Psoas muscle (tissue), 7 donors: ENCODE measurements at regions not wholly inside any gene's neighbourhood (a gene's known extent, or its start where the extent isn't known, plus 50 kb on each side); places are given as distances from the start of the nearest gene placed in this dataset.

Source experiments
- ATAC-seq, 4 donors: fragments of 200-7000 bp; cut with Tn5 transposase; one replicate each; pipeline ENCODE4 v1.9.1; 2020; ENCODE audit warnings: moderate library complexity in 3 of 4, mild to moderate bottlenecking in 2 of 4
- DNase-seq, 2 donors: peaks; one replicate each; pipeline ENCODE4 v3.0.0-alpha.2; 2020
- H3K27ac ChIP-seq: fragments of 200-600 bp; one replicate; pipeline ENCODE4 v1.8.0; 2022
- H3K27me3 ChIP-seq, 3 donors: fragments of 200-600 bp in 1 of 3; one replicate each; pipeline versions ENCODE4 v1.6.1 to v1.8.0; 2013 to 2022; ENCODE audit warnings: low read length in 2 of 3, mild to moderate bottlenecking in 2 of 3, moderate library complexity in 1 of 3; ENCODE audit not compliant: insufficient read depth in 3 of 3
- H3K36me3 ChIP-seq, 2 donors: fragments of 200-600 bp in 1 of 2; one replicate each; pipeline versions ENCODE4 v1.6.1 to v1.8.0; 2013 to 2022; ENCODE audit warnings: low read depth in 1 of 2, mild to moderate bottlenecking in 1 of 2, moderate library complexity in 1 of 2; ENCODE audit not compliant: insufficient read depth in 1 of 2
- H3K4me1 ChIP-seq: fragments of 200-600 bp; one replicate; pipeline ENCODE4 v1.8.0; 2022
- H3K4me3 ChIP-seq: fragments of 200-600 bp; one replicate; pipeline ENCODE4 v1.8.0; 2022; ENCODE audit warnings: mild to moderate bottlenecking
- H3K9me3 ChIP-seq: fragments of 200-600 bp; one replicate; pipeline ENCODE4 v1.8.0; 2022
- WGBS, 3 donors: extraction: QIAGEN DNeasy Blood & Tissue Kit; methylation state at CpG; one replicate each; pipeline versions ENCODE4 v1.1.6 to v1.1.7; 2013; 5-methylcytosine and 5-hydroxymethylcytosine counted together
- intact Hi-C, 2 donors: fragments of 100-400 bp; cut with DNase I; formaldehyde crosslinking; loops; one replicate each; pipeline versions ENCODE4 v1.11.0 to v1.14.2; 2022
- TF ChIP-seq, protein P1 (sequence below): fragments of 200-600 bp; IDR thresholded peaks from one replicate; pipeline ENCODE4 v1.8.0; 2022; ENCODE audit warnings: antibody characterized with exemption
- donor health status: healthy with polysubstance abuse.
- donor health status: DM: no; HTN: no; CAD: no; lungs with moderate emphysema.
- donor health status: Bipolar disorder and iron deficiency.
- donor health status: healthy.
- donor health status: DM: yes; HTN: yes; CAD: no.
- donor health status: DM: no; HTN: no; CAD: no.
- donor health status: DM: yes; HTN: yes; CAD: no.

- intact Hi-C loops: no loop called here
- Histone ChIP-seq H3K4me3 (no peak overlapping the region), H3K27me3 (peaks cover 9 to 34% (median 11%) of the 10 kb centered on the region in 3 donors), H3K27ac (no peak overlapping the region), H3K36me3 (no peaks in the 10 kb centered on the region), H3K9me3 (no peaks in the 10 kb centered on the region), H3K4me1 (no peaks in the 10 kb centered on the region)
- ATAC-seq: no peak
- TF ChIP-seq, protein P1, sequence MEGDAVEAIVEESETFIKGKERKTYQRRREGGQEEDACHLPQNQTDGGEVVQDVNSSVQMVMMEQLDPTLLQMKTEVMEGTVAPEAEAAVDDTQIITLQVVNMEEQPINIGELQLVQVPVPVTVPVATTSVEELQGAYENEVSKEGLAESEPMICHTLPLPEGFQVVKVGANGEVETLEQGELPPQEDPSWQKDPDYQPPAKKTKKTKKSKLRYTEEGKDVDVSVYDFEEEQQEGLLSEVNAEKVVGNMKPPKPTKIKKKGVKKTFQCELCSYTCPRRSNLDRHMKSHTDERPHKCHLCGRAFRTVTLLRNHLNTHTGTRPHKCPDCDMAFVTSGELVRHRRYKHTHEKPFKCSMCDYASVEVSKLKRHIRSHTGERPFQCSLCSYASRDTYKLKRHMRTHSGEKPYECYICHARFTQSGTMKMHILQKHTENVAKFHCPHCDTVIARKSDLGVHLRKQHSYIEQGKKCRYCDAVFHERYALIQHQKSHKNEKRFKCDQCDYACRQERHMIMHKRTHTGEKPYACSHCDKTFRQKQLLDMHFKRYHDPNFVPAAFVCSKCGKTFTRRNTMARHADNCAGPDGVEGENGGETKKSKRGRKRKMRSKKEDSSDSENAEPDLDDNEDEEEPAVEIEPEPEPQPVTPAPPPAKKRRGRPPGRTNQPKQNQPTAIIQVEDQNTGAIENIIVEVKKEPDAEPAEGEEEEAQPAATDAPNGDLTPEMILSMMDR: no peak
- DNase-seq: no peak
- 64 to 74% (median 72%) methylated on average over 4 of the region's 4 CpGs for WGBS, 3 donors
These were observed 146.5 kb upstream of the ZNF184 start for GRCh38 chr6:27619436-27619835.

DNA sequence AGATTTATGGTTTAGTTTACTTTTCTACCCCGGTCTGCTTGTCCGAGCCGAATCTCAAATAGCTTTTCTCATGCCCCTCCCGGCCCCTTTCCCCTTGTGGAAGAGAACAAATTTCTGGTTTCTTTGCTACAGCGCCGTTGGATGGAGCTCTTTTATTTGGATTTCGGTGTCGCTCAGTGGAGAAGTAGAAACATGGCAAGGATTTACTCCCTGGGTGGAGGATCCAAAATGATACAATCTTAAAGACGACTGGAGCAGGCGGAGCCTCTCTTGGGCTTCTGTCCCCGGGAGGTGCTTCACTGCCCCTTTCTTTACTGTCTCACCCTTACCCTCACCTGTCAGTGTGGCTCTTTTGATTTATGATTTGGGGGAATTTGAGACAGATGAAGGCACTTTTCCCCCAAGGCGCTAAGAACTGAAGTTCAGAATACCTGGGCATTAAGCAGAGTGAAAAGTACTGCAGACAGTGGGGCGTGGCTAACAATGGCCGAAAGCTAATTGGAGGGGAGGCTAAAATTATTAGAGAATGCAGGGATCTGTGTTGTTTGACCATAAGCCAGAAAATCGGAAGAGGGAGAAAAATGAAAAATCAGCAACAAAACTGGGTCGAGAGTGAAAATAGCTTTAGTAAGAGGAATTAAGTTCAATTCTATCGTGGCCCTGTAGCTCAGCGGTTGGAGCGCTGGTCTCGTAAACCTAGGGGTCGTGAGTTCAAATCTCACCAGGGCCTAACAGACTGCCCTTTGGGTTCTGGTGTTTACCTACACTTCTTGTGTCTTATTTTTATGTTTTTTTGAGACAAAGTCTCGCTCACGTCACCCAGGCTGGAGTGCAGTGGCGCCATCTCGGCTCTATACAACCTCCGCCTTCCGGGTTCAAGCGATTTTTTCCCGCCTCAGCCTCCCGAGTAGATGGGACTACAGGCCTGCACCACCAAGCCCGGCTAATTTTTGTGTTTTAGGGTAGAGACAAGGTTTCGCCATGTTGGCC, 145.1 kb upstream of the ZNF184 start:
- peaks cover 9 to 34% (median 11%) of the 10 kb centered on the region in 3 donors for H3K27me3 ChIP-seq
- no peaks in the 10 kb centered on the region for H3K9me3 ChIP-seq
- no peaks in the 10 kb centered on the region for H3K36me3 ChIP-seq
- no peak overlapping the region for H3K27ac ChIP-seq
- no peak for ATAC-seq
- TF ChIP-seq, protein P1: no peak
- WGBS, 3 donors: 29 to 35% (median 32%) methylated on average over 32 of the region's 32 CpGs
- H3K4me1 ChIP-seq: no peaks in the 10 kb centered on the region
- DNase-seq: no peak
- peak overlapping the region; percentile 49 for H3K4me3 ChIP-seq
- intact Hi-C loops: no loop called here

GRCh38 chr6:27617046-27617687, 144.3 kb upstream of the ZNF184 start:
- Histone ChIP-seq H3K27me3 (peaks cover 9 to 36% (median 11%) of the 10 kb centered on the region in 3 donors), H3K27ac (no peak overlapping the region), H3K36me3 (no peaks in the 10 kb centered on the region), H3K9me3 (no peaks in the 10 kb centered on the region), H3K4me3 (peak overlapping the region; percentile 49), H3K4me1 (no peaks in the 10 kb centered on the region)
- 1 to 2% (median 2%) methylated on average over 18 of the region's 18 CpGs for WGBS, 3 donors
- ATAC-seq (no peak), DNase-seq (no peak)
- TF ChIP-seq, protein P1: no peak
- intact Hi-C loops: no loop called here

DNA sequence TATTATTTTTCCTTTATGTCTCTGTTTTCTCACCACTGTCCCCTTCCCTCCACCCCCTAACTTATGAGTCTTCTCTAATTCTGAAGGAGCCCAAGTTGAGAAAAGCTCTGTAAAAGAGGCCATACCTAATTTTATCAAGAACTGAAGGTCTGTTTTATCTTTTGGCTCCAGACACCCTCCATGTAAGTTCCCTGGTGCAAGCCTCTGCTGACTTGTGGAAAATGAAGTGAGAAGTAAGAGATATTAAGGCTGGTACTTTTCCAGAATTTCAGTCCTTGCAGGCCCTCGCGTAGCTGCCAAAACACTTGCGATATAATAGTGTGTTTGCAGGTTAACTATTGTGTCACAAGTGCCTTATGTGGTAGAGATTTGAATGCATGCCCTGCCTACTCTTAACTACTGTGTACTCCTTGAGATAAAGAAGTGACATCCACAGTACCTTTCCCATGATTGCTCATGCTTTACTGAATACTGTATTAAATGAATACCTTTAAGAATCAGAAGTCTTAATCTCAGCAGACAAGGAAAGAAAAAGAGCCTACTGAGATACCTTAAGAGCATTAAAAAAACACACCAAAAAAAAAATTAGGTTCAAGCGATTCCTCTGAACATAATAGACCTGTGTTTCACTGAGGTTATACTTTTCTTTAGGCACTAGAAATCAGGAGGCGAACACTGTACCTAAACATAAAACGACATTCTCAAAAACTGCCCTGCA, 143.6 kb upstream of the ZNF184 start:
- no peak for ATAC-seq
- WGBS, 3 donors: 51 to 56% (median 54%) methylated on average over 6 of the region's 6 CpGs
- no peak overlapping the region for H3K4me3 ChIP-seq

More for the DNA sequence above, 143.6 kb upstream of the ZNF184 start:
- peaks cover 9 to 29% (median 11%) of the 10 kb centered on the region in 3 donors for H3K27me3 ChIP-seq
- no peaks in the 10 kb centered on the region for H3K9me3 ChIP-seq
- H3K27ac ChIP-seq: no peak overlapping the region
- H3K4me1 ChIP-seq: no peaks in the 10 kb centered on the region
- no peak for DNase-seq
- intact Hi-C loops: no loop called here
- H3K36me3 ChIP-seq: no peaks in the 10 kb centered on the region
- TF ChIP-seq, protein P1: no peak
